H9 (cell line): ENCODE measurements at regions not wholly inside any gene's neighbourhood (a gene's known extent, or its start where the extent isn't known, plus 50 kb on each side); places are given as distances from the start of the nearest gene placed in this dataset.

Experiments
- DNase-seq: peaks from one replicate; pipeline ENCODE4 v3.0.0-alpha.2; 2017
- H2AFZ ChIP-seq: one replicate; pipeline ENCODE4 v1.6.1; 2013; ENCODE audit warnings: mild to moderate bottlenecking, low read length, control low read depth, moderate library complexity
- H2AK5ac ChIP-seq: 2 replicates; pipeline ENCODE4 v1.6.1; 2013; ENCODE audit warnings: low read length, control low read depth, mixed read lengths; ENCODE audit not compliant: insufficient read length
- H2BK120ac ChIP-seq: one replicate; pipeline ENCODE4 v1.6.1; 2013; ENCODE audit warnings: low read depth, mild to moderate bottlenecking, low read length, control low read depth, inconsistent platforms; ENCODE audit not compliant: poor library complexity, severe bottlenecking
- H2BK12ac ChIP-seq: 2 replicates; pipeline ENCODE4 v1.6.1; 2013; ENCODE audit warnings: low read length, control low read depth, mixed read lengths, low read depth; ENCODE audit not compliant: insufficient read length
- H2BK15ac ChIP-seq: 2 replicates; pipeline ENCODE4 v1.6.1; 2013; ENCODE audit warnings: low read depth, low read length, control low read depth
- H2BK20ac ChIP-seq: one replicate; pipeline ENCODE4 v1.6.1; 2013; ENCODE audit warnings: low read depth, mild to moderate bottlenecking, low read length, control low read depth, inconsistent platforms; ENCODE audit not compliant: poor library complexity, severe bottlenecking
- H2BK5ac ChIP-seq: 2 replicates; pipeline ENCODE4 v1.6.1; 2013; ENCODE audit warnings: low read length, control low read depth, mixed read lengths; ENCODE audit not compliant: insufficient read length
- H3K14ac ChIP-seq: 2 replicates; pipeline ENCODE4 v1.6.1; 2013; ENCODE audit warnings: low read length, control low read depth; ENCODE audit not compliant: insufficient read depth
- H3K18ac ChIP-seq: 2 replicates; pipeline ENCODE4 v1.6.1; 2013; ENCODE audit warnings: low read depth, mild to moderate bottlenecking, mixed read lengths, low read length, control low read depth; ENCODE audit not compliant: insufficient read length
- H3K23ac ChIP-seq: 2 replicates; pipeline ENCODE4 v1.6.1; 2013; ENCODE audit warnings: low read length, control low read depth, mixed read lengths, low read depth; ENCODE audit not compliant: insufficient read length
- H3K23me2 ChIP-seq: 2 replicates; pipeline ENCODE4 v1.6.1; 2013; ENCODE audit warnings: low read depth, mild to moderate bottlenecking, mixed read lengths, low read length, control low read depth; ENCODE audit not compliant: insufficient read length, poor library complexity, severe bottlenecking
- H3K27ac ChIP-seq: 2 replicates; pipeline ENCODE4 v1.5.1; 2013; ENCODE audit warnings: low read length, control low read depth, mixed read lengths, low read depth; ENCODE audit not compliant: insufficient read length
- H3K27me3 ChIP-seq: 2 replicates; pipeline ENCODE4 v1.6.1; 2013; ENCODE audit warnings: low read length, control low read depth, inconsistent platforms; ENCODE audit not compliant: insufficient read depth
- H3K4ac ChIP-seq: 2 replicates; pipeline ENCODE4 v1.6.1; 2013; ENCODE audit warnings: low read depth, mild to moderate bottlenecking, control low read depth, inconsistent platforms, low read length, moderate library complexity
- H3K4me1 ChIP-seq: 2 replicates; pipeline ENCODE4 v1.6.1; 2013; ENCODE audit warnings: low read length, control low read depth, inconsistent platforms; ENCODE audit not compliant: insufficient read depth
- H3K4me2 ChIP-seq: 2 replicates; pipeline ENCODE4 v1.6.1; 2013; ENCODE audit warnings: low read length, control low read depth, mixed read lengths; ENCODE audit not compliant: insufficient read length, insufficient read depth
- H3K56ac ChIP-seq: 2 replicates; pipeline ENCODE4 v1.6.1; 2013; ENCODE audit warnings: low read depth, mild to moderate bottlenecking, mixed read lengths, low read length, control low read depth; ENCODE audit not compliant: insufficient read length
- H3K79me1 ChIP-seq: 2 replicates; pipeline ENCODE4 v1.6.1; 2013; ENCODE audit warnings: low read depth, mild to moderate bottlenecking, moderate library complexity, low read length, control low read depth, inconsistent platforms; ENCODE audit not compliant: insufficient read depth, poor library complexity, severe bottlenecking
- H3K79me2 ChIP-seq: 2 replicates; pipeline ENCODE4 v1.6.1; 2013; ENCODE audit warnings: low read length, control low read depth, inconsistent platforms; ENCODE audit not compliant: insufficient read depth
- H3K9ac ChIP-seq: 2 replicates; pipeline ENCODE4 v1.6.1; 2013; ENCODE audit warnings: low read length, control low read depth, mixed read lengths; ENCODE audit not compliant: insufficient read length; ENCODE audit errors: extremely low read depth
- H3K9me3 ChIP-seq: one replicate; pipeline ENCODE4 v1.6.1; 2013; ENCODE audit warnings: low read depth, low read length, inconsistent platforms; ENCODE audit not compliant: control insufficient read depth
- H3T11ph ChIP-seq: one replicate; pipeline ENCODE4 v1.6.1; 2013; ENCODE audit warnings: mild to moderate bottlenecking, low read length, control low read depth, inconsistent platforms
- H4K20me1 ChIP-seq: one replicate; pipeline ENCODE4 v1.6.1; 2013; ENCODE audit not compliant: control insufficient read depth, insufficient read length, insufficient read depth
- H4K5ac ChIP-seq: 2 replicates; pipeline ENCODE4 v1.6.1; 2013; ENCODE audit warnings: low read depth, mild to moderate bottlenecking, mixed read lengths, low read length, control low read depth; ENCODE audit not compliant: insufficient read length
- H4K8ac ChIP-seq: replicated peaks from 2 replicates; pipeline ENCODE4 v1.6.1; 2013; ENCODE audit warnings: low read length, control low read depth, mixed read lengths, low read depth; ENCODE audit not compliant: insufficient read length
- H4K91ac ChIP-seq: 2 replicates; pipeline ENCODE4 v1.6.1; 2013; ENCODE audit warnings: low read depth, mild to moderate bottlenecking, moderate library complexity, mixed read lengths, low read length, control low read depth; ENCODE audit not compliant: insufficient read length
- H3K27ac Mint-ChIP-seq, 3 experiments: 2 replicates in 2 of 3; 3 replicates in 1 of 3; pipeline ENCODE4 v1.8.0; 2020 to 2021; ENCODE audit warnings: mixed read lengths in 3 of 3, mild to moderate bottlenecking in 1 of 3, moderate library complexity in 1 of 3
- H3K27me3 Mint-ChIP-seq: 2 replicates; pipeline ENCODE4 v1.8.0; 2021; ENCODE audit warnings: low read depth, mild to moderate bottlenecking, moderate library complexity, mixed read lengths
- H3K36me3 Mint-ChIP-seq, 3 experiments: 2 replicates in 2 of 3; 3 replicates in 1 of 3; pipeline ENCODE4 v1.8.0; 2020 to 2021; ENCODE audit warnings: low read depth in 3 of 3, mixed read lengths in 3 of 3; ENCODE audit not compliant: insufficient read depth in 1 of 3
- H3K4me1 Mint-ChIP-seq, 2 experiments: 2 replicates each; pipeline ENCODE4 v1.8.0; 2020; ENCODE audit warnings: mixed read lengths in 2 of 2
- H3K4me3 Mint-ChIP-seq, 2 experiments: 2 replicates in 1 of 2; 3 replicates in 1 of 2; pipeline ENCODE4 v1.8.0; 2020 to 2021; ENCODE audit warnings: mild to moderate bottlenecking in 2 of 2, mixed read lengths in 2 of 2, moderate library complexity in 1 of 2
- H3K9me3 Mint-ChIP-seq, 2 experiments: 2 replicates in 1 of 2; 3 replicates in 1 of 2; pipeline ENCODE4 v1.8.0; 2020; ENCODE audit warnings: mild to moderate bottlenecking in 2 of 2, mixed read lengths in 2 of 2, moderate library complexity in 1 of 2
- whole genome bisulfite sequencing: extraction: QIAGEN DNeasy Blood & Tissue Kit; methylation state at CpG from one replicate; pipeline ENCODE4 v1.1.7; 2013; ENCODE audit warnings: missing lambda C conversion rate, low lambda C conversion rate, mixed read lengths; ENCODE audit not compliant: insufficient read length; ENCODE audit errors: extremely low coverage; 5-methylcytosine and 5-hydroxymethylcytosine counted together
- TF ChIP-seq, protein P1 (sequence below): fragments of 200-600 bp; sonication (generic); conservative IDR thresholded peaks from 3 replicates; pipeline ENCODE4 v1.8.0; 2021; ENCODE audit warnings: antibody characterized with exemption, mild to moderate bottlenecking

DNA sequence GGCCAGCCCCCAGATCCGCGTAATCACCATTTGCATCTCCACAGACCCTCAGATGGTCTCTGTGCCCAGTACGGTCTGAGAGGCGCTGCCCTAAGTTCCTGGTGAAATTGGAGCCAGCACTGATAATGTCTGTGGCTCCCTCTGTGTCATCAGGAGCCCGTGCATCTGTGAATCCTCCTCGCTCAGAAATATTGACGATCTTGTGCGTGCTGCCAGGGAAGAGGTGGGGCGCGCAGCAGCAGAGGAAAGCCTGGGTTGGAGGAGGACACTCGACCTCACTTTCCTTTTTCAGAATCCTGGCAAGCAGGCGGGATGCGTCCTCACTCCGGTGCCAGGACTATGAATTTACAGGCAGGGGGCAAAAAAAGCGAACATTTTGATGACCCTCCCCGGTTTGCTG is 686.1 kb upstream of the SALL3 start:
- peak overlapping the region; percentile 60 for H3K4me2 ChIP-seq
- peak overlapping the region in 1 of 2 experiments; percentile 55; a peak in 2 of 5 replicates for H3K4me3 Mint-ChIP-seq

More for the DNA sequence above, 686.1 kb upstream of the SALL3 start:
- no peaks in the 10 kb centered on the region for H3K36me3 Mint-ChIP-seq
- Histone ChIP-seq H3K27me3 (no peaks in the 10 kb centered on the region), H3K79me1 (no peaks in the 10 kb centered on the region), H3T11ph (no peak overlapping the region), H2BK20ac (no peak overlapping the region), H3K4me1 (peaks cover 2% of the 10 kb centered on the region), H3K9ac (no peak overlapping the region), H3K14ac (no peak overlapping the region), H2BK120ac (no peak overlapping the region), H3K56ac (no peak overlapping the region), H3K4ac (no peak overlapping the region), H3K9me3 (no peaks in the 10 kb centered on the region), H2BK12ac (no peak overlapping the region), H2AFZ (no peak overlapping the region), H3K79me2 (no peaks in the 10 kb centered on the region), H4K20me1 (no peaks in the 10 kb centered on the region), H2BK15ac (no peak overlapping the region), H4K8ac (no peak overlapping the region), H3K23ac (no peak overlapping the region), H3K23me2 (peaks cover 4% of the 10 kb centered on the region), H2AK5ac (no peak overlapping the region), H3K27ac (no peak overlapping the region), H4K91ac (no peak overlapping the region), H2BK5ac (no peak overlapping the region), H3K18ac (peak overlapping the region; percentile 0), H4K5ac (no peak overlapping the region)
- H3K27me3 Mint-ChIP-seq, result peaks cover 13% of the 10 kb centered on the region
- TF ChIP-seq, protein P1, sequence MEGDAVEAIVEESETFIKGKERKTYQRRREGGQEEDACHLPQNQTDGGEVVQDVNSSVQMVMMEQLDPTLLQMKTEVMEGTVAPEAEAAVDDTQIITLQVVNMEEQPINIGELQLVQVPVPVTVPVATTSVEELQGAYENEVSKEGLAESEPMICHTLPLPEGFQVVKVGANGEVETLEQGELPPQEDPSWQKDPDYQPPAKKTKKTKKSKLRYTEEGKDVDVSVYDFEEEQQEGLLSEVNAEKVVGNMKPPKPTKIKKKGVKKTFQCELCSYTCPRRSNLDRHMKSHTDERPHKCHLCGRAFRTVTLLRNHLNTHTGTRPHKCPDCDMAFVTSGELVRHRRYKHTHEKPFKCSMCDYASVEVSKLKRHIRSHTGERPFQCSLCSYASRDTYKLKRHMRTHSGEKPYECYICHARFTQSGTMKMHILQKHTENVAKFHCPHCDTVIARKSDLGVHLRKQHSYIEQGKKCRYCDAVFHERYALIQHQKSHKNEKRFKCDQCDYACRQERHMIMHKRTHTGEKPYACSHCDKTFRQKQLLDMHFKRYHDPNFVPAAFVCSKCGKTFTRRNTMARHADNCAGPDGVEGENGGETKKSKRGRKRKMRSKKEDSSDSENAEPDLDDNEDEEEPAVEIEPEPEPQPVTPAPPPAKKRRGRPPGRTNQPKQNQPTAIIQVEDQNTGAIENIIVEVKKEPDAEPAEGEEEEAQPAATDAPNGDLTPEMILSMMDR, result no peak
- no peak overlapping the region for H3K27ac Mint-ChIP-seq
- WGBS, result no CpG with 5 or more reads among the region's 16 CpGs
- H3K9me3 Mint-ChIP-seq, result no peaks in the 10 kb centered on the region
- peaks cover 23% of the 10 kb centered on the region in 2 experiments for H3K4me1 Mint-ChIP-seq
- no peak for DNase-seq
